22Rv1 (cell line): ENCODE measurements at regions not wholly inside any gene's neighbourhood (a gene's known extent, or its start where the extent isn't known, plus 50 kb on each side); places are given as distances from the start of the nearest gene placed in this dataset.

ENCODE experiments used
- ZFX ChIP-seq: fragments of 450-650 bp; IDR thresholded peaks from 2 replicates; pipeline ENCODE4 v1.6.1; 2017; ENCODE audit warnings: antibody characterized with exemption, borderline replicate concordance
- TF ChIP-seq, protein P1 (sequence below): fragments of 450-650 bp; IDR thresholded peaks from 2 replicates; pipeline ENCODE4 v1.5.1; 2017; ENCODE audit warnings: mild to moderate bottlenecking

DNA sequence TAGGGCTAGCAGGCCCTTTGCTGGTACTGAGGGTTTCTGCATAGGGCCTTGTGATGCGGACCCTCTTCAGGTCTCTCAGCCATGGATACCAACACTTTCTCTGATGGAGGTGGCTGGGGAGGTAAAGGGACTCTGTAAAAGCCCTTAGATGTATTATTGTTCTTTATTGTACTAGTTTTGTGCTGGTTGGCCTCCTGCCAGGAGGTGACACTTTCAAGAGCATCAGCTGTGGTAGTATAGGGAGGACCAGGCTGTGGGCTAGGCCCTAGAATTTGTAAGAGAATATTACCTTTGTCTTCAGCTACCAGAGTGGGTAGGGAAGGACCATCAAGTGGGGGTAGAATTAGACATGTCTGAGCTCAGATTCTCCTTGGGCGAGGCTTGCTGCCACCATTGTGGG, 936.3 kb downstream of the CENPC start:
- TF ChIP-seq, protein P1, sequence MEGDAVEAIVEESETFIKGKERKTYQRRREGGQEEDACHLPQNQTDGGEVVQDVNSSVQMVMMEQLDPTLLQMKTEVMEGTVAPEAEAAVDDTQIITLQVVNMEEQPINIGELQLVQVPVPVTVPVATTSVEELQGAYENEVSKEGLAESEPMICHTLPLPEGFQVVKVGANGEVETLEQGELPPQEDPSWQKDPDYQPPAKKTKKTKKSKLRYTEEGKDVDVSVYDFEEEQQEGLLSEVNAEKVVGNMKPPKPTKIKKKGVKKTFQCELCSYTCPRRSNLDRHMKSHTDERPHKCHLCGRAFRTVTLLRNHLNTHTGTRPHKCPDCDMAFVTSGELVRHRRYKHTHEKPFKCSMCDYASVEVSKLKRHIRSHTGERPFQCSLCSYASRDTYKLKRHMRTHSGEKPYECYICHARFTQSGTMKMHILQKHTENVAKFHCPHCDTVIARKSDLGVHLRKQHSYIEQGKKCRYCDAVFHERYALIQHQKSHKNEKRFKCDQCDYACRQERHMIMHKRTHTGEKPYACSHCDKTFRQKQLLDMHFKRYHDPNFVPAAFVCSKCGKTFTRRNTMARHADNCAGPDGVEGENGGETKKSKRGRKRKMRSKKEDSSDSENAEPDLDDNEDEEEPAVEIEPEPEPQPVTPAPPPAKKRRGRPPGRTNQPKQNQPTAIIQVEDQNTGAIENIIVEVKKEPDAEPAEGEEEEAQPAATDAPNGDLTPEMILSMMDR, result no peak
- no peak for TF ChIP-seq ZFX
